ENCODE measurements at regions not wholly inside any gene's neighbourhood (a gene's known extent, or its start where the extent isn't known, plus 50 kb on each side); places are given as distances from the start of the nearest gene placed in this dataset.

GRCh38 chr6:144888621-144889020 lies 603.5 kb downstream of the UTRN start (continued):
- TF ChIP-seq, protein P1, sequence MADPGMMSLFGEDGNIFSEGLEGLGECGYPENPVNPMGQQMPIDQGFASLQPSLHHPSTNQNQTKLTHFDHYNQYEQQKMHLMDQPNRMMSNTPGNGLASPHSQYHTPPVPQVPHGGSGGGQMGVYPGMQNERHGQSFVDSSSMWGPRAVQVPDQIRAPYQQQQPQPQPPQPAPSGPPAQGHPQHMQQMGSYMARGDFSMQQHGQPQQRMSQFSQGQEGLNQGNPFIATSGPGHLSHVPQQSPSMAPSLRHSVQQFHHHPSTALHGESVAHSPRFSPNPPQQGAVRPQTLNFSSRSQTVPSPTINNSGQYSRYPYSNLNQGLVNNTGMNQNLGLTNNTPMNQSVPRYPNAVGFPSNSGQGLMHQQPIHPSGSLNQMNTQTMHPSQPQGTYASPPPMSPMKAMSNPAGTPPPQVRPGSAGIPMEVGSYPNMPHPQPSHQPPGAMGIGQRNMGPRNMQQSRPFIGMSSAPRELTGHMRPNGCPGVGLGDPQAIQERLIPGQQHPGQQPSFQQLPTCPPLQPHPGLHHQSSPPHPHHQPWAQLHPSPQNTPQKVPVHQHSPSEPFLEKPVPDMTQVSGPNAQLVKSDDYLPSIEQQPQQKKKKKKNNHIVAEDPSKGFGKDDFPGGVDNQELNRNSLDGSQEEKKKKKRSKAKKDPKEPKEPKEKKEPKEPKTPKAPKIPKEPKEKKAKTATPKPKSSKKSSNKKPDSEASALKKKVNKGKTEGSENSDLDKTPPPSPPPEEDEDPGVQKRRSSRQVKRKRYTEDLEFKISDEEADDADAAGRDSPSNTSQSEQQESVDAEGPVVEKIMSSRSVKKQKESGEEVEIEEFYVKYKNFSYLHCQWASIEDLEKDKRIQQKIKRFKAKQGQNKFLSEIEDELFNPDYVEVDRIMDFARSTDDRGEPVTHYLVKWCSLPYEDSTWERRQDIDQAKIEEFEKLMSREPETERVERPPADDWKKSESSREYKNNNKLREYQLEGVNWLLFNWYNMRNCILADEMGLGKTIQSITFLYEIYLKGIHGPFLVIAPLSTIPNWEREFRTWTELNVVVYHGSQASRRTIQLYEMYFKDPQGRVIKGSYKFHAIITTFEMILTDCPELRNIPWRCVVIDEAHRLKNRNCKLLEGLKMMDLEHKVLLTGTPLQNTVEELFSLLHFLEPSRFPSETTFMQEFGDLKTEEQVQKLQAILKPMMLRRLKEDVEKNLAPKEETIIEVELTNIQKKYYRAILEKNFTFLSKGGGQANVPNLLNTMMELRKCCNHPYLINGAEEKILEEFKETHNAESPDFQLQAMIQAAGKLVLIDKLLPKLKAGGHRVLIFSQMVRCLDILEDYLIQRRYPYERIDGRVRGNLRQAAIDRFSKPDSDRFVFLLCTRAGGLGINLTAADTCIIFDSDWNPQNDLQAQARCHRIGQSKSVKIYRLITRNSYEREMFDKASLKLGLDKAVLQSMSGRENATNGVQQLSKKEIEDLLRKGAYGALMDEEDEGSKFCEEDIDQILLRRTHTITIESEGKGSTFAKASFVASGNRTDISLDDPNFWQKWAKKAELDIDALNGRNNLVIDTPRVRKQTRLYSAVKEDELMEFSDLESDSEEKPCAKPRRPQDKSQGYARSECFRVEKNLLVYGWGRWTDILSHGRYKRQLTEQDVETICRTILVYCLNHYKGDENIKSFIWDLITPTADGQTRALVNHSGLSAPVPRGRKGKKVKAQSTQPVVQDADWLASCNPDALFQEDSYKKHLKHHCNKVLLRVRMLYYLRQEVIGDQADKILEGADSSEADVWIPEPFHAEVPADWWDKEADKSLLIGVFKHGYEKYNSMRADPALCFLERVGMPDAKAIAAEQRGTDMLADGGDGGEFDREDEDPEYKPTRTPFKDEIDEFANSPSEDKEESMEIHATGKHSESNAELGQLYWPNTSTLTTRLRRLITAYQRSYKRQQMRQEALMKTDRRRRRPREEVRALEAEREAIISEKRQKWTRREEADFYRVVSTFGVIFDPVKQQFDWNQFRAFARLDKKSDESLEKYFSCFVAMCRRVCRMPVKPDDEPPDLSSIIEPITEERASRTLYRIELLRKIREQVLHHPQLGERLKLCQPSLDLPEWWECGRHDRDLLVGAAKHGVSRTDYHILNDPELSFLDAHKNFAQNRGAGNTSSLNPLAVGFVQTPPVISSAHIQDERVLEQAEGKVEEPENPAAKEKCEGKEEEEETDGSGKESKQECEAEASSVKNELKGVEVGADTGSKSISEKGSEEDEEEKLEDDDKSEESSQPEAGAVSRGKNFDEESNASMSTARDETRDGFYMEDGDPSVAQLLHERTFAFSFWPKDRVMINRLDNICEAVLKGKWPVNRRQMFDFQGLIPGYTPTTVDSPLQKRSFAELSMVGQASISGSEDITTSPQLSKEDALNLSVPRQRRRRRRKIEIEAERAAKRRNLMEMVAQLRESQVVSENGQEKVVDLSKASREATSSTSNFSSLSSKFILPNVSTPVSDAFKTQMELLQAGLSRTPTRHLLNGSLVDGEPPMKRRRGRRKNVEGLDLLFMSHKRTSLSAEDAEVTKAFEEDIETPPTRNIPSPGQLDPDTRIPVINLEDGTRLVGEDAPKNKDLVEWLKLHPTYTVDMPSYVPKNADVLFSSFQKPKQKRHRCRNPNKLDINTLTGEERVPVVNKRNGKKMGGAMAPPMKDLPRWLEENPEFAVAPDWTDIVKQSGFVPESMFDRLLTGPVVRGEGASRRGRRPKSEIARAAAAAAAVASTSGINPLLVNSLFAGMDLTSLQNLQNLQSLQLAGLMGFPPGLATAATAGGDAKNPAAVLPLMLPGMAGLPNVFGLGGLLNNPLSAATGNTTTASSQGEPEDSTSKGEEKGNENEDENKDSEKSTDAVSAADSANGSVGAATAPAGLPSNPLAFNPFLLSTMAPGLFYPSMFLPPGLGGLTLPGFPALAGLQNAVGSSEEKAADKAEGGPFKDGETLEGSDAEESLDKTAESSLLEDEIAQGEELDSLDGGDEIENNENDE (IDR thresholded peaks at IDR 0.05; ENCODE audit: insufficient replicate concordance, low read length) = no peak
- TF ChIP-seq SP1 (IDR thresholded peaks at IDR 0.05; ENCODE audit: low read depth, low read length) (no peak), MAFK (IDR thresholded peaks at IDR 0.05; ENCODE audit: low read depth, low read length) (no peak), SP4 (IDR thresholded peaks at IDR 0.05; ENCODE audit: low read length) (no peak), GABPA (IDR thresholded peaks at IDR 0.05; ENCODE audit: borderline replicate concordance, insufficient read depth, low read length) (no peak), TEAD4 (IDR thresholded peaks at IDR 0.05; ENCODE audit: low read depth, low read length) (no peak), YY1 (IDR thresholded peaks at IDR 0.05; ENCODE audit: low read depth, low read length) (no peak), BACH1 (IDR thresholded peaks at IDR 0.05; ENCODE audit: low read length) (no peak), E2F6 (IDR thresholded peaks at IDR 0.05) (no peak)
- TF ChIP-seq, protein P2, sequence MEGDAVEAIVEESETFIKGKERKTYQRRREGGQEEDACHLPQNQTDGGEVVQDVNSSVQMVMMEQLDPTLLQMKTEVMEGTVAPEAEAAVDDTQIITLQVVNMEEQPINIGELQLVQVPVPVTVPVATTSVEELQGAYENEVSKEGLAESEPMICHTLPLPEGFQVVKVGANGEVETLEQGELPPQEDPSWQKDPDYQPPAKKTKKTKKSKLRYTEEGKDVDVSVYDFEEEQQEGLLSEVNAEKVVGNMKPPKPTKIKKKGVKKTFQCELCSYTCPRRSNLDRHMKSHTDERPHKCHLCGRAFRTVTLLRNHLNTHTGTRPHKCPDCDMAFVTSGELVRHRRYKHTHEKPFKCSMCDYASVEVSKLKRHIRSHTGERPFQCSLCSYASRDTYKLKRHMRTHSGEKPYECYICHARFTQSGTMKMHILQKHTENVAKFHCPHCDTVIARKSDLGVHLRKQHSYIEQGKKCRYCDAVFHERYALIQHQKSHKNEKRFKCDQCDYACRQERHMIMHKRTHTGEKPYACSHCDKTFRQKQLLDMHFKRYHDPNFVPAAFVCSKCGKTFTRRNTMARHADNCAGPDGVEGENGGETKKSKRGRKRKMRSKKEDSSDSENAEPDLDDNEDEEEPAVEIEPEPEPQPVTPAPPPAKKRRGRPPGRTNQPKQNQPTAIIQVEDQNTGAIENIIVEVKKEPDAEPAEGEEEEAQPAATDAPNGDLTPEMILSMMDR (IDR thresholded peaks at IDR 0.05; ENCODE audit: control extremely low read depth in 1 of 3, insufficient read depth in 1 of 3, low read depth in 1 of 3, low read length in 3 of 3) = no peak

Data from H1 (cell line).